ENCODE measurements at regions not wholly inside any gene's neighbourhood (a gene's known extent, or its start where the extent isn't known, plus 50 kb on each side); places are given as distances from the start of the nearest gene placed in this dataset.

DNA sequence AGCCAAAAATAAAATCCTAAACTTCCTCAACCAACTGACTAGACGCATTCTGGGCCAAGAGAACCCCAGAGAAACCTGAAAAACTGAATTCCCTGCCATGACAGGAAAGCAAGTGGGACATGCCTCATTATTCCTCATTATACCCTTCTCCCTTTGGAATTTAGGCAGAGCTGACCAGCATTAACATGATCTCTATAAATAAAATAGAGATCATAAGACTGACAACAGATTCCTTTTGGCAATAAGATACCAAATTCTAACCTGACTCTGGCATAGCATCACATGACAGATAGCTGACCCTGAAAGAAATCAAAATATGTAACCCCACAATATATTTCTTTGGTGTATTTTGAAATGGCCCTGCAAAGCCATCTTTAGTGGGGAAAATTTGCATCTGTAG, 277.8 kb upstream of the SLC14A2 start:
- peaks cover 6% of the 10 kb centered on the region; the same call in 1 of the 2 replicates for H3K27me3 ChIP-seq (ENCODE audit: control insufficient read depth, insufficient read depth, low read length)
- H3K14ac ChIP-seq (replicated peaks; ENCODE audit: low read depth, low read length) = no peak overlapping the region
- H3K79me1 ChIP-seq (ENCODE audit: low read depth in 1 of 2, low read length in 2 of 2) = no peaks in the 10 kb centered on the region
- no peak overlapping the region for H3K9ac ChIP-seq (ENCODE audit: low read depth, low read length)
- H2BK20ac ChIP-seq (ENCODE audit: low read depth, low read length) = no peak overlapping the region
- H2BK15ac ChIP-seq (ENCODE audit: low read depth, low read length) = no peak overlapping the region
- H3K4me2 ChIP-seq (ENCODE audit: low read depth, low read length) = no peak overlapping the region
- H2AFZ ChIP-seq (replicated peaks; ENCODE audit: low read length, poor library complexity) = no peak overlapping the region
- H3K4me1 ChIP-seq (ENCODE audit: control insufficient read depth, insufficient read depth, low read length) = no peaks in the 10 kb centered on the region
- H4K5ac ChIP-seq (ENCODE audit: low read depth, low read length) = no peak overlapping the region
- CTCF ChIA-PET = no interaction called here
- no peak overlapping the region for H2BK120ac ChIP-seq (ENCODE audit: low read depth, low read length)
- no peak overlapping the region for H3K23ac ChIP-seq (ENCODE audit: low read depth, low read length)
- H4K8ac ChIP-seq (ENCODE audit: low read depth in 2 of 2, low read length in 2 of 2) = no peak overlapping the region
- DNase-seq = no peak
- in situ Hi-C loops (cut with MboI; ENCODE audit: low sequenced_read_pairs) (no loop called here), intact Hi-C loops (cut with micrococcal nuclease) (no loop called here), dilution Hi-C loops (cut with HindIII; ENCODE audit: low sequenced_read_pairs, unreplicated experiment) (no loop called here)
- H2AK5ac ChIP-seq (ENCODE audit: low read depth, low read length) = no peak overlapping the region
- no peak overlapping the region for H3K4ac ChIP-seq (ENCODE audit: low read depth, low read length)
- H3K9me3 ChIP-seq (ENCODE audit: control insufficient read depth, insufficient read depth, low read length) = no peaks in the 10 kb centered on the region
- no peaks in the 10 kb centered on the region for H3K36me3 ChIP-seq (ENCODE audit: control insufficient read depth, insufficient read depth, low read length)
- POLR2A ChIA-PET (ENCODE audit: unreplicated experiment) = no interaction called here
- H3K9me1 ChIP-seq (ENCODE audit: insufficient read depth, low read length) = no peaks in the 10 kb centered on the region
- no TSS peak for BruUV-seq (replicated peaks)
- H4K20me1 ChIP-seq (ENCODE audit: insufficient read depth, low read length) = no peaks in the 10 kb centered on the region
- H3K56ac ChIP-seq (ENCODE audit: extremely low read depth, insufficient read depth, low read length) = no peak overlapping the region
- WGBS, 2 experiments (ENCODE audit: extremely low coverage in 2 of 2, insufficient read length in 1 of 2) = no CpG with 5 or more reads among the region's 1 CpG
- no peak overlapping the region for H4K91ac ChIP-seq (ENCODE audit: insufficient read depth, low read depth, low read length)
- H3K4me3 ChIP-seq (ENCODE audit: insufficient read depth, low read depth, low read length) = no peak overlapping the region
- TF ChIP-seq RAD21 (IDR thresholded peaks at IDR 0.05; ENCODE audit: low read length) = no peak
- no peak for TF ChIP-seq POLR2A (IDR thresholded peaks at IDR 0.05; ENCODE audit: low read depth, low read length)
- TF ChIP-seq, protein P1, sequence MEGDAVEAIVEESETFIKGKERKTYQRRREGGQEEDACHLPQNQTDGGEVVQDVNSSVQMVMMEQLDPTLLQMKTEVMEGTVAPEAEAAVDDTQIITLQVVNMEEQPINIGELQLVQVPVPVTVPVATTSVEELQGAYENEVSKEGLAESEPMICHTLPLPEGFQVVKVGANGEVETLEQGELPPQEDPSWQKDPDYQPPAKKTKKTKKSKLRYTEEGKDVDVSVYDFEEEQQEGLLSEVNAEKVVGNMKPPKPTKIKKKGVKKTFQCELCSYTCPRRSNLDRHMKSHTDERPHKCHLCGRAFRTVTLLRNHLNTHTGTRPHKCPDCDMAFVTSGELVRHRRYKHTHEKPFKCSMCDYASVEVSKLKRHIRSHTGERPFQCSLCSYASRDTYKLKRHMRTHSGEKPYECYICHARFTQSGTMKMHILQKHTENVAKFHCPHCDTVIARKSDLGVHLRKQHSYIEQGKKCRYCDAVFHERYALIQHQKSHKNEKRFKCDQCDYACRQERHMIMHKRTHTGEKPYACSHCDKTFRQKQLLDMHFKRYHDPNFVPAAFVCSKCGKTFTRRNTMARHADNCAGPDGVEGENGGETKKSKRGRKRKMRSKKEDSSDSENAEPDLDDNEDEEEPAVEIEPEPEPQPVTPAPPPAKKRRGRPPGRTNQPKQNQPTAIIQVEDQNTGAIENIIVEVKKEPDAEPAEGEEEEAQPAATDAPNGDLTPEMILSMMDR (conservative IDR thresholded peaks at IDR 0.05; ENCODE audit: low read depth, low read length) = no peak
- TF ChIP-seq MAFK (IDR thresholded peaks at IDR 0.05; ENCODE audit: low read depth, low read length) = no peak
- TF ChIP-seq NFE2L2 (IDR thresholded peaks at IDR 0.05; ENCODE audit: low read depth, low read length) = no peak
- no peak for TF ChIP-seq MAZ (IDR thresholded peaks at IDR 0.05; ENCODE audit: borderline replicate concordance, low read depth, low read length)
- no peak for TF ChIP-seq RCOR1 (IDR thresholded peaks at IDR 0.05; ENCODE audit: insufficient replicate concordance, low read length)
- no peak for TF ChIP-seq BHLHE40 (IDR thresholded peaks at IDR 0.05; ENCODE audit: low read depth, low read length)
- TF ChIP-seq CEBPB (IDR thresholded peaks at IDR 0.05; ENCODE audit: low read depth, low read length) = no peak
- TF ChIP-seq, protein P2, sequence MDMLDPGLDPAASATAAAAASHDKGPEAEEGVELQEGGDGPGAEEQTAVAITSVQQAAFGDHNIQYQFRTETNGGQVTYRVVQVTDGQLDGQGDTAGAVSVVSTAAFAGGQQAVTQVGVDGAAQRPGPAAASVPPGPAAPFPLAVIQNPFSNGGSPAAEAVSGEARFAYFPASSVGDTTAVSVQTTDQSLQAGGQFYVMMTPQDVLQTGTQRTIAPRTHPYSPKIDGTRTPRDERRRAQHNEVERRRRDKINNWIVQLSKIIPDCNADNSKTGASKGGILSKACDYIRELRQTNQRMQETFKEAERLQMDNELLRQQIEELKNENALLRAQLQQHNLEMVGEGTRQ (IDR thresholded peaks at IDR 0.05; ENCODE audit: low read depth, low read length) = no peak
- TF ChIP-seq MXI1 (IDR thresholded peaks at IDR 0.05; ENCODE audit: borderline replicate concordance, low read depth, low read length) = no peak
- TF ChIP-seq CHD1 (IDR thresholded peaks at IDR 0.05; ENCODE audit: low read depth, low read length) = no peak
- no peak for TF ChIP-seq RFX5 (IDR thresholded peaks at IDR 0.05; ENCODE audit: low read depth, low read length)
- no peak for TF ChIP-seq ELK1 (IDR thresholded peaks at IDR 0.05; ENCODE audit: borderline replicate concordance, low read depth, low read length)
- TF ChIP-seq FOS (IDR thresholded peaks at IDR 0.05; ENCODE audit: low read depth, low read length) = no peak
- H3K18ac ChIP-seq (ENCODE audit: low read depth, low read length) = no peak overlapping the region
- H3K27ac ChIP-seq (ENCODE audit: insufficient read depth, low read length) = no peak overlapping the region
- no peak overlapping the region for H2AK9ac ChIP-seq (replicated peaks; ENCODE audit: low read depth, low read length, poor library complexity)
- ATAC-seq (ENCODE audit: low read depth) = no peak
- H2BK5ac ChIP-seq (ENCODE audit: low read depth, low read length, poor library complexity, severe bottlenecking) = no peak overlapping the region

Data from IMR-90 (cell line).